H9 (cell line): ENCODE measurements at regions not wholly inside any gene's neighbourhood (a gene's known extent, or its start where the extent isn't known, plus 50 kb on each side); places are given as distances from the start of the nearest gene placed in this dataset.

Experiments used
- DNase-seq: peaks from one replicate; pipeline ENCODE4 v3.0.0-alpha.2; 2017
- H2AFZ ChIP-seq: one replicate; pipeline ENCODE4 v1.6.1; 2013; ENCODE audit warnings: mild to moderate bottlenecking, low read length, control low read depth, moderate library complexity
- H2AK5ac ChIP-seq: 2 replicates; pipeline ENCODE4 v1.6.1; 2013; ENCODE audit warnings: low read length, control low read depth, mixed read lengths; ENCODE audit not compliant: insufficient read length
- H2BK120ac ChIP-seq: one replicate; pipeline ENCODE4 v1.6.1; 2013; ENCODE audit warnings: low read depth, mild to moderate bottlenecking, low read length, control low read depth, inconsistent platforms; ENCODE audit not compliant: poor library complexity, severe bottlenecking
- H2BK12ac ChIP-seq: 2 replicates; pipeline ENCODE4 v1.6.1; 2013; ENCODE audit warnings: low read length, control low read depth, mixed read lengths, low read depth; ENCODE audit not compliant: insufficient read length
- H2BK15ac ChIP-seq: 2 replicates; pipeline ENCODE4 v1.6.1; 2013; ENCODE audit warnings: low read depth, low read length, control low read depth
- H2BK20ac ChIP-seq: one replicate; pipeline ENCODE4 v1.6.1; 2013; ENCODE audit warnings: low read depth, mild to moderate bottlenecking, low read length, control low read depth, inconsistent platforms; ENCODE audit not compliant: poor library complexity, severe bottlenecking
- H2BK5ac ChIP-seq: 2 replicates; pipeline ENCODE4 v1.6.1; 2013; ENCODE audit warnings: low read length, control low read depth, mixed read lengths; ENCODE audit not compliant: insufficient read length
- H3K14ac ChIP-seq: 2 replicates; pipeline ENCODE4 v1.6.1; 2013; ENCODE audit warnings: low read length, control low read depth; ENCODE audit not compliant: insufficient read depth
- H3K18ac ChIP-seq: 2 replicates; pipeline ENCODE4 v1.6.1; 2013; ENCODE audit warnings: low read depth, mild to moderate bottlenecking, mixed read lengths, low read length, control low read depth; ENCODE audit not compliant: insufficient read length
- H3K23ac ChIP-seq: 2 replicates; pipeline ENCODE4 v1.6.1; 2013; ENCODE audit warnings: low read length, control low read depth, mixed read lengths, low read depth; ENCODE audit not compliant: insufficient read length
- H3K23me2 ChIP-seq: 2 replicates; pipeline ENCODE4 v1.6.1; 2013; ENCODE audit warnings: low read depth, mild to moderate bottlenecking, mixed read lengths, low read length, control low read depth; ENCODE audit not compliant: insufficient read length, poor library complexity, severe bottlenecking
- H3K27ac ChIP-seq: 2 replicates; pipeline ENCODE4 v1.5.1; 2013; ENCODE audit warnings: low read length, control low read depth, mixed read lengths, low read depth; ENCODE audit not compliant: insufficient read length
- H3K27me3 ChIP-seq: 2 replicates; pipeline ENCODE4 v1.6.1; 2013; ENCODE audit warnings: low read length, control low read depth, inconsistent platforms; ENCODE audit not compliant: insufficient read depth
- H3K4ac ChIP-seq: 2 replicates; pipeline ENCODE4 v1.6.1; 2013; ENCODE audit warnings: low read depth, mild to moderate bottlenecking, control low read depth, inconsistent platforms, low read length, moderate library complexity
- H3K4me1 ChIP-seq: 2 replicates; pipeline ENCODE4 v1.6.1; 2013; ENCODE audit warnings: low read length, control low read depth, inconsistent platforms; ENCODE audit not compliant: insufficient read depth
- H3K4me2 ChIP-seq: 2 replicates; pipeline ENCODE4 v1.6.1; 2013; ENCODE audit warnings: low read length, control low read depth, mixed read lengths; ENCODE audit not compliant: insufficient read length, insufficient read depth
- H3K56ac ChIP-seq: 2 replicates; pipeline ENCODE4 v1.6.1; 2013; ENCODE audit warnings: low read depth, mild to moderate bottlenecking, mixed read lengths, low read length, control low read depth; ENCODE audit not compliant: insufficient read length
- H3K79me1 ChIP-seq: 2 replicates; pipeline ENCODE4 v1.6.1; 2013; ENCODE audit warnings: low read depth, mild to moderate bottlenecking, moderate library complexity, low read length, control low read depth, inconsistent platforms; ENCODE audit not compliant: insufficient read depth, poor library complexity, severe bottlenecking
- H3K79me2 ChIP-seq: 2 replicates; pipeline ENCODE4 v1.6.1; 2013; ENCODE audit warnings: low read length, control low read depth, inconsistent platforms; ENCODE audit not compliant: insufficient read depth
- H3K9ac ChIP-seq: 2 replicates; pipeline ENCODE4 v1.6.1; 2013; ENCODE audit warnings: low read length, control low read depth, mixed read lengths; ENCODE audit not compliant: insufficient read length; ENCODE audit errors: extremely low read depth
- H3K9me3 ChIP-seq: one replicate; pipeline ENCODE4 v1.6.1; 2013; ENCODE audit warnings: low read depth, low read length, inconsistent platforms; ENCODE audit not compliant: control insufficient read depth
- H3T11ph ChIP-seq: one replicate; pipeline ENCODE4 v1.6.1; 2013; ENCODE audit warnings: mild to moderate bottlenecking, low read length, control low read depth, inconsistent platforms
- H4K20me1 ChIP-seq: one replicate; pipeline ENCODE4 v1.6.1; 2013; ENCODE audit not compliant: control insufficient read depth, insufficient read length, insufficient read depth
- H4K5ac ChIP-seq: 2 replicates; pipeline ENCODE4 v1.6.1; 2013; ENCODE audit warnings: low read depth, mild to moderate bottlenecking, mixed read lengths, low read length, control low read depth; ENCODE audit not compliant: insufficient read length
- H4K8ac ChIP-seq: replicated peaks from 2 replicates; pipeline ENCODE4 v1.6.1; 2013; ENCODE audit warnings: low read length, control low read depth, mixed read lengths, low read depth; ENCODE audit not compliant: insufficient read length
- H4K91ac ChIP-seq: 2 replicates; pipeline ENCODE4 v1.6.1; 2013; ENCODE audit warnings: low read depth, mild to moderate bottlenecking, moderate library complexity, mixed read lengths, low read length, control low read depth; ENCODE audit not compliant: insufficient read length
- H3K27ac Mint-ChIP-seq, 3 experiments: 2 replicates in 2 of 3; 3 replicates in 1 of 3; pipeline ENCODE4 v1.8.0; 2020 to 2021; ENCODE audit warnings: mixed read lengths in 3 of 3, mild to moderate bottlenecking in 1 of 3, moderate library complexity in 1 of 3
- H3K27me3 Mint-ChIP-seq: 2 replicates; pipeline ENCODE4 v1.8.0; 2021; ENCODE audit warnings: low read depth, mild to moderate bottlenecking, moderate library complexity, mixed read lengths
- H3K36me3 Mint-ChIP-seq, 3 experiments: 2 replicates in 2 of 3; 3 replicates in 1 of 3; pipeline ENCODE4 v1.8.0; 2020 to 2021; ENCODE audit warnings: low read depth in 3 of 3, mixed read lengths in 3 of 3; ENCODE audit not compliant: insufficient read depth in 1 of 3
- H3K4me1 Mint-ChIP-seq, 2 experiments: 2 replicates each; pipeline ENCODE4 v1.8.0; 2020; ENCODE audit warnings: mixed read lengths in 2 of 2
- H3K4me3 Mint-ChIP-seq, 2 experiments: 2 replicates in 1 of 2; 3 replicates in 1 of 2; pipeline ENCODE4 v1.8.0; 2020 to 2021; ENCODE audit warnings: mild to moderate bottlenecking in 2 of 2, mixed read lengths in 2 of 2, moderate library complexity in 1 of 2
- H3K9me3 Mint-ChIP-seq, 2 experiments: 2 replicates in 1 of 2; 3 replicates in 1 of 2; pipeline ENCODE4 v1.8.0; 2020; ENCODE audit warnings: mild to moderate bottlenecking in 2 of 2, mixed read lengths in 2 of 2, moderate library complexity in 1 of 2
- TF ChIP-seq, protein P1 (sequence below): fragments of 200-600 bp; sonication (generic); conservative IDR thresholded peaks from 3 replicates; pipeline ENCODE4 v1.8.0; 2021; ENCODE audit warnings: antibody characterized with exemption, mild to moderate bottlenecking

DNA sequence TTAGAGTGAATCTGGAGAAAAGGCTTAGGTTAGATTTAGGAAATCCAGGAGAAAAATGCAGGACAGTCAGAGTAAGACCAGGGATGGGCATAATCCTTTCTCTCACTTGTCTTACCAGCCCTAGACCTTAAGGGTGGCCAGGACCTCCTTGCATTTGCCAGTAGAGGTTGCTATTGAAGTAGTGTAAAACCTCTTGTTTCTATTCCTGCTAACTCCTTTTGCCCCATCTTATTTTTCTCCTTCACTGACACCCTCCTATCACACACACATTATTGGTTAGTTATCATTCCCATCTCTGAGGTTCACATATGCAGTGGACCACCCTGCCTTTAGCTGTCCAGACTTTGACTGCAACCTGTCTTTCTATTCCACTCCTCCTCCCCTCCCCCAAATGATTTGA, 75.0 kb upstream of the MACF1 start:
- H4K20me1 ChIP-seq: peaks cover 2% of the 10 kb centered on the region
- TF ChIP-seq, protein P1, sequence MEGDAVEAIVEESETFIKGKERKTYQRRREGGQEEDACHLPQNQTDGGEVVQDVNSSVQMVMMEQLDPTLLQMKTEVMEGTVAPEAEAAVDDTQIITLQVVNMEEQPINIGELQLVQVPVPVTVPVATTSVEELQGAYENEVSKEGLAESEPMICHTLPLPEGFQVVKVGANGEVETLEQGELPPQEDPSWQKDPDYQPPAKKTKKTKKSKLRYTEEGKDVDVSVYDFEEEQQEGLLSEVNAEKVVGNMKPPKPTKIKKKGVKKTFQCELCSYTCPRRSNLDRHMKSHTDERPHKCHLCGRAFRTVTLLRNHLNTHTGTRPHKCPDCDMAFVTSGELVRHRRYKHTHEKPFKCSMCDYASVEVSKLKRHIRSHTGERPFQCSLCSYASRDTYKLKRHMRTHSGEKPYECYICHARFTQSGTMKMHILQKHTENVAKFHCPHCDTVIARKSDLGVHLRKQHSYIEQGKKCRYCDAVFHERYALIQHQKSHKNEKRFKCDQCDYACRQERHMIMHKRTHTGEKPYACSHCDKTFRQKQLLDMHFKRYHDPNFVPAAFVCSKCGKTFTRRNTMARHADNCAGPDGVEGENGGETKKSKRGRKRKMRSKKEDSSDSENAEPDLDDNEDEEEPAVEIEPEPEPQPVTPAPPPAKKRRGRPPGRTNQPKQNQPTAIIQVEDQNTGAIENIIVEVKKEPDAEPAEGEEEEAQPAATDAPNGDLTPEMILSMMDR: peak; percentile 50
- DNase-seq: no peak
- H3K79me2 ChIP-seq: peaks cover 12% of the 10 kb centered on the region; the same call in 1 of the 2 replicates
- H4K91ac ChIP-seq: no peak overlapping the region
- H3K56ac ChIP-seq: no peak overlapping the region
- no peaks in the 10 kb centered on the region for H3K9me3 ChIP-seq
- no peak overlapping the region for H2BK12ac ChIP-seq
- H4K5ac ChIP-seq: no peak overlapping the region
- Mint-ChIP-seq H3K27ac (peak overlapping the region in 1 of 3 experiments; percentile 12; a peak in 2 of 7 replicates), H3K9me3 (no peaks in the 10 kb centered on the region), H3K4me1 (peaks cover 45 to 61% of the 10 kb centered on the region in 2 experiments), H3K36me3 (peaks cover 7 to 21% (median 20%) of the 10 kb centered on the region in 3 experiments; a peak in 6 of 7 replicates), H3K27me3 (no peaks in the 10 kb centered on the region), H3K4me3 (peak overlapping the region in 1 of 2 experiments; percentile 13; a peak in 2 of 5 replicates)
- H3K79me1 ChIP-seq: peaks cover 3% of the 10 kb centered on the region
- H2AFZ ChIP-seq: no peak overlapping the region
- H3K23me2 ChIP-seq: no peaks in the 10 kb centered on the region
- no peak overlapping the region for H4K8ac ChIP-seq
- H3K23ac ChIP-seq: no peak overlapping the region
- no peak overlapping the region for H3K27ac ChIP-seq
- H2BK5ac ChIP-seq: no peak overlapping the region
- no peak overlapping the region for H3K14ac ChIP-seq
- H3K27me3 ChIP-seq: no peaks in the 10 kb centered on the region
- H2AK5ac ChIP-seq: no peak overlapping the region
- no peak overlapping the region for H2BK20ac ChIP-seq
- H3K9ac ChIP-seq: no peak overlapping the region
- H3K18ac ChIP-seq: no peak overlapping the region
- no peak overlapping the region for H3T11ph ChIP-seq
- H2BK15ac ChIP-seq: no peak overlapping the region
- H3K4me2 ChIP-seq: peak overlapping the region; percentile 26
- no peak overlapping the region for H2BK120ac ChIP-seq
- H3K4ac ChIP-seq: no peak overlapping the region
- H3K4me1 ChIP-seq: peaks cover 23% of the 10 kb centered on the region
